ENCODE measurements at regions not wholly inside any gene's neighbourhood (a gene's known extent, or its start where the extent isn't known, plus 50 kb on each side); places are given as distances from the start of the nearest gene placed in this dataset.

DNA sequence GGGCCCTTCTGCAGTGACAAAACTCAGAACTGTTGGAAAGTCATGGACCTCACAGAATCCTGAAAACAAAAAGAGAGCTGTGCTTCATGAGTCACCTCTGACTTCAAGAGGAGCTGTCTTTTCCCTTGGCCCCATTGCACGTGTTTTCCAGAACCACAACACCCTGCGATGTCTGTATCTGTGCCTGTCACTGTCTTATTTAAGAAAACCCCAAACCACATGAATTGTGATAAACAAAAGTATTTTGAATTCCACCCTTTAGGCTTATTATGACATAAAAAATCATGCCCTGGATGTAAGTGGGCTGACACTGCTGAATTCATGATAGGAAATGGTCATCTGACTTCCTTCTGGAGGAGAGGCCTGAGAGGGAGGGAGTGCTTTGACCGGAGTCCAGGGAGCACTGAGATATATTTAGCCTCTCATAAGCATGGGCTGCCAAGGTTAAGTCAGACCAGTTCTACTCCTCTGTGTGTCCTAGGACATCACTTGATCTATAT is 96.4 kb upstream of the DUSP22 start:
- Histone ChIP-seq H3K79me1 (ENCODE audit: insufficient read depth, low read depth, low read length, poor library complexity, severe bottlenecking) (no peaks in the 10 kb centered on the region), H2BK5ac (ENCODE audit: insufficient read length, low read length) (no peak overlapping the region), H4K20me1 (ENCODE audit: control insufficient read depth, insufficient read depth, insufficient read length) (no peaks in the 10 kb centered on the region), H2AFZ (ENCODE audit: low read length) (no peak overlapping the region), H3K4me1 (ENCODE audit: insufficient read depth, low read length) (no peaks in the 10 kb centered on the region), H2BK120ac (ENCODE audit: low read depth, low read length, poor library complexity, severe bottlenecking) (no peak overlapping the region), H2BK20ac (ENCODE audit: low read depth, low read length, poor library complexity, severe bottlenecking) (no peak overlapping the region), H4K8ac (replicated peaks; ENCODE audit: insufficient read length, low read depth, low read length) (no peak overlapping the region), H2BK12ac (ENCODE audit: insufficient read length, low read depth, low read length) (no peak overlapping the region), H3K9ac (ENCODE audit: extremely low read depth, insufficient read length, low read length) (no peak overlapping the region), H3K23ac (ENCODE audit: insufficient read length, low read depth, low read length) (no peak overlapping the region), H3K27me3 (ENCODE audit: insufficient read depth, low read length) (no peaks in the 10 kb centered on the region), H3K14ac (ENCODE audit: insufficient read depth, low read length) (no peak overlapping the region), H3K79me2 (ENCODE audit: insufficient read depth, low read length) (no peaks in the 10 kb centered on the region), H3K18ac (ENCODE audit: insufficient read length, low read depth, low read length) (no peak overlapping the region), H2AK5ac (ENCODE audit: insufficient read length, low read length) (no peak overlapping the region), H4K5ac (ENCODE audit: insufficient read length, low read depth, low read length) (no peak overlapping the region), H3K4ac (ENCODE audit: low read depth, low read length) (no peak overlapping the region), H4K91ac (ENCODE audit: insufficient read length, low read depth, low read length) (no peak overlapping the region), H3K9me3 (ENCODE audit: control insufficient read depth, low read depth, low read length) (no peaks in the 10 kb centered on the region), H3T11ph (ENCODE audit: low read length) (no peak overlapping the region), H3K4me2 (ENCODE audit: insufficient read depth, insufficient read length, low read length) (no peak overlapping the region), H3K27ac (ENCODE audit: insufficient read length, low read depth, low read length) (no peak overlapping the region), H3K23me2 (ENCODE audit: insufficient read length, low read depth, low read length, poor library complexity, severe bottlenecking) (no peaks in the 10 kb centered on the region), H3K56ac (ENCODE audit: insufficient read length, low read depth, low read length) (no peak overlapping the region), H2BK15ac (ENCODE audit: low read depth, low read length) (no peak overlapping the region)
- Mint-ChIP-seq H3K36me3 (ENCODE audit: insufficient read depth in 1 of 3, low read depth in 3 of 3) (no peaks in the 10 kb centered on the region), H3K4me1 (no peaks in the 10 kb centered on the region), H3K27me3 (ENCODE audit: low read depth) (peaks cover 2% of the 10 kb centered on the region), H3K27ac (no peak overlapping the region), H3K4me3 (no peak overlapping the region), H3K9me3 (peaks cover 3 to 4% of the 10 kb centered on the region in 2 experiments; a peak in 1 of 5 replicates)
- whole genome bisulfite sequencing (ENCODE audit: extremely low coverage, insufficient read length, low lambda C conversion rate) = no CpG with 5 or more reads among the region's 3 CpGs
- DNase-seq = no peak
- no peak for TF ChIP-seq CTCF (conservative IDR thresholded peaks at IDR 0.05)
